ENCODE measurements at regions not wholly inside any gene's neighbourhood (a gene's known extent, or its start where the extent isn't known, plus 50 kb on each side); places are given as distances from the start of the nearest gene placed in this dataset.

DNA sequence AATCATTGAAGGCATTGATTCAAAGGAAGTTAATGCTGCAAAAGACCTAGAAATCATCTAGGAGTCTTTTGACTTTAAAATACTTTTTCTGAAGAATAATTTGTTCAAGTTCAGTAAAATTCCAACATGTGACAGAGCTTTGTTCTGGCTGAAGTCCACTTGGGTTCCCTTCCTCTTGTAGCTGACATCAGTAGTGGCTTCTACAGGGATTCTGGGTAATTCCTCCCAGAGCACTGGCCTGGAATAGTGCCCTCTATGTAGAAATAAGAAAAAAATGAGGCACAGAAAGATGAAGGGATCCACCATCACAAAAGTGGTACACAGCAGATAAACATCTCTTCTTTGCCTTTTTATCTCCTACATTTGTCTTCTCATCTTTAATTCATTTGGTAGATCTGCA is 548.1 kb downstream of the LTN1 start:
- H3K9ac ChIP-seq (ENCODE audit: insufficient read depth, low read length, poor library complexity, severe bottlenecking): no peak overlapping the region
- H3K4me1 ChIP-seq (ENCODE audit: control insufficient read depth in 1 of 2, insufficient read depth in 2 of 2, low read length in 2 of 2): no peaks in the 10 kb centered on the region
- Mint-ChIP-seq H3K4me3 (no peak overlapping the region), H3K36me3 (no peaks in the 10 kb centered on the region), H3K9me3 (peaks cover 0 to 10% (median 4%) of the 10 kb centered on the region in 7 donors), H3K27me3 (ENCODE audit: low read depth in 3 of 3) (no peaks in the 10 kb centered on the region), H3K4me1 (no peaks in the 10 kb centered on the region), H3K27ac (no peak overlapping the region)
- intact Hi-C loops (cut with micrococcal nuclease): no loop called here
- H3K4me3 ChIP-seq (replicated peaks in 1 of 3; ENCODE audit: low read depth in 2 of 3, low read length in 3 of 3): no peak overlapping the region
- no peaks in the 10 kb centered on the region for H3K36me3 ChIP-seq (replicated peaks in 1 of 2; ENCODE audit: control insufficient read depth in 1 of 2, insufficient read depth in 2 of 2, low read length in 2 of 2)
- TF ChIP-seq CTCF (IDR thresholded peaks at IDR 0.05): no peak
- DNase-seq: no peak
- no peaks in the 10 kb centered on the region for H3K9me3 ChIP-seq (replicated peaks in 1 of 2; ENCODE audit: control insufficient read depth in 1 of 2, insufficient read depth in 1 of 2, low read length in 2 of 2)
- H3K79me2 ChIP-seq (ENCODE audit: insufficient read depth, low read length): no peaks in the 10 kb centered on the region
- H4K20me1 ChIP-seq (ENCODE audit: insufficient read depth, low read length): no peaks in the 10 kb centered on the region
- H2AFZ ChIP-seq (ENCODE audit: insufficient read depth, low read depth, low read length, poor library complexity, severe bottlenecking): no peak overlapping the region
- H3K27me3 ChIP-seq (ENCODE audit: control insufficient read depth in 2 of 2, insufficient read depth in 2 of 2, low read length in 2 of 2): no peaks in the 10 kb centered on the region
- H3K27ac ChIP-seq (ENCODE audit: low read depth in 1 of 2, low read length in 2 of 2): no peak overlapping the region
- no peak overlapping the region for H3K4me2 ChIP-seq (replicated peaks; ENCODE audit: extremely low read depth, low read length, poor library complexity, severe bottlenecking)

DNA sequence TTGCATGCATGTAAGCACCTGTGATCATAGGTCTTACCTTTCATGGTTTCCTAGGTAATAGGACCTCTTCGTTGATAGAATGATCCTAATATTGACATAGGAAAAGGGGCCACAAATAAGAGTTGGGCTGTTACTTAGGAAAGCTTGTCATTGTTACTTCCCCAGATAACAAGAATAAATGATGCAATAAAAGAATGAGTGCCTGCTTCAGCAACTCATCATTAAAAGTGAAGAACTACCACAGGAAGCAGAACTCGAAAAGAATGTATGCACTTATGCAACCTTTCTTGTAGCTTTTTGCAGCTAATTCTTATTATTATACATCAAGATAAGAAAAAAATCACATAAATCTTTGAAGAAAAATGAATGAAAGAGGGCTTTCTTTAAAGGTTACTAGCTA is 548.6 kb downstream of the LTN1 start:
- Histone ChIP-seq H3K4me3 (replicated peaks in 1 of 3; ENCODE audit: low read depth in 2 of 3, low read length in 3 of 3) (no peak overlapping the region), H3K36me3 (replicated peaks in 1 of 2; ENCODE audit: control insufficient read depth in 1 of 2, insufficient read depth in 2 of 2, low read length in 2 of 2) (no peaks in the 10 kb centered on the region), H3K79me2 (ENCODE audit: insufficient read depth, low read length) (no peaks in the 10 kb centered on the region), H3K9me3 (replicated peaks in 1 of 2; ENCODE audit: control insufficient read depth in 1 of 2, insufficient read depth in 1 of 2, low read length in 2 of 2) (no peaks in the 10 kb centered on the region), H3K9ac (ENCODE audit: insufficient read depth, low read length, poor library complexity, severe bottlenecking) (no peak overlapping the region), H3K27ac (ENCODE audit: low read depth in 1 of 2, low read length in 2 of 2) (no peak overlapping the region), H4K20me1 (ENCODE audit: insufficient read depth, low read length) (no peaks in the 10 kb centered on the region), H3K27me3 (ENCODE audit: control insufficient read depth in 2 of 2, insufficient read depth in 2 of 2, low read length in 2 of 2) (no peaks in the 10 kb centered on the region), H2AFZ (ENCODE audit: insufficient read depth, low read depth, low read length, poor library complexity, severe bottlenecking) (no peak overlapping the region), H3K4me2 (replicated peaks; ENCODE audit: extremely low read depth, low read length, poor library complexity, severe bottlenecking) (no peak overlapping the region), H3K4me1 (ENCODE audit: control insufficient read depth in 1 of 2, insufficient read depth in 2 of 2, low read length in 2 of 2) (no peaks in the 10 kb centered on the region)
- DNase-seq: no peak
- peaks cover 0 to 10% (median 4%) of the 10 kb centered on the region in 7 donors for H3K9me3 Mint-ChIP-seq
- H3K4me1 Mint-ChIP-seq: no peaks in the 10 kb centered on the region
- WGBS (ENCODE audit: insufficient coverage): no CpG with 5 or more reads among the region's 2 CpGs
- no peak for TF ChIP-seq CTCF (IDR thresholded peaks at IDR 0.05)
- intact Hi-C loops (cut with micrococcal nuclease): no loop called here
- no peak overlapping the region for H3K4me3 Mint-ChIP-seq
- H3K27me3 Mint-ChIP-seq (ENCODE audit: low read depth in 3 of 3): no peaks in the 10 kb centered on the region
- no peak overlapping the region for H3K27ac Mint-ChIP-seq
- H3K36me3 Mint-ChIP-seq: no peaks in the 10 kb centered on the region
